NCI-H1105 (cell line): ENCODE measurements at regions not wholly inside any gene's neighbourhood (a gene's known extent, or its start where the extent isn't known, plus 50 kb on each side); places are given as distances from the start of the nearest gene placed in this dataset.
"Not testable (repeated sequence)": the region's sequence is repeated elsewhere in the genome, so short reads cannot be mapped to it uniquely, and the experiment has no call there.

ENCODE experiments used
- DNase-seq: peaks from one replicate; lab custom pipeline; 2025; lab: John Stamatoyannopoulos, UW

DNA sequence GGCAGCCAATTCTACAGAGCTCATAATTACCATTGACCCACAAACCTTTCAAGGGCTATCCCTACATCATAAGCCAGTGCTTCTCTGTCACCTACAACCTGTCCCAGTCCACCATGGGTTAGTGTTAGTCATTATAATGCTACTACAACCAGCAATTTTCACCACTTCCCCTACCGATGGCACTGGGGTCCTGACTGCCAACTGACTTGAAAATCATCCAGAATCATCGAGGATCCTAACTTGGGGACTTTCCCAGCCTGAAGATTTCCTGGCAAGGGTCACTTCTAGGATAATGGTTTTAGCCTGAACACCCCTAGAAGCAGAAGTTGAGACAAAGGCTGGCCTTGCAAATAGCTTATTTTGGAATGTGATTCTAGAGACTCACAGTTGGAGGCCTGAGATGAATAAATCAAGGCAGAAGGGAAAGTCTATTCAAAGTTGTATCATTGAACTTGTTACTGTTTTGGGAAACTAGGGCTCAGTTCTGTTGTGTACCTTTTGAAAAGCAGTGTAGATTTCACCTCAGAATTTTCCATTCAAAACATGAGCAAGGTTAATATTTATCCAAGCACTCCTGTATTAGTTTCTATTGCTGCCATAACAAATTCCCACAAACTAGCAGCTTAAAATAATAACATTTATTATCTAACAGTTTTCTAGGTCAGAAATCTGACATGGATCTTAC lies 633.0 kb downstream of the LRRC70 start:
- DNase-seq = no peak

DNA sequence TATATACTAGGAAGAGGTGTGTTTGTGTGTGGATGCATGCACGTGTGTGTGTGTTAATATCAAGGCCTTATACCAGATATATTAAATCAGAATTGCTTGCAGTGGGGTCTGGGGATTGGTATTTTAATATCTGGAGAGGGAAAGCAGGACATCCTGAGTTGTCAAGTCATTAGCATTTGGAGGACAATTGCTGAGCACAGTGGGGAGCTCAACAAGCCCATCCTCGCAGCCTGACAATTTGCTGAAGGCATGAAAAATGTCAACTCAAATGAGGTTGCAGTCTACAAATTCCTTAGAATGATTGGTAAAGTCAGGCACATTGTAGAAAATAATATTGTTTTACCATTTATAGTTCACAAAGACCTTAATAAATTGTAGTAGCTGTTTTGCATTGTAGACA lies 627.4 kb downstream of the LRRC70 start:
- DNase-seq = no peak

- DNase-seq = no peak
Measured at GRCh38 chr5:63201738-63202137, 623.1 kb downstream of the LRRC70 start.

GRCh38 chr5:63194126-63194525 lies 615.5 kb downstream of the LRRC70 start:
- DNase-seq = no peak

GRCh38 chr5:63180190-63180589 lies 601.6 kb downstream of the LRRC70 start:
- not testable (repeated sequence) for DNase-seq

- DNase-seq = no peak
Measured at GRCh38 chr5:63175850-63176249, 597.2 kb downstream of the LRRC70 start.

DNA sequence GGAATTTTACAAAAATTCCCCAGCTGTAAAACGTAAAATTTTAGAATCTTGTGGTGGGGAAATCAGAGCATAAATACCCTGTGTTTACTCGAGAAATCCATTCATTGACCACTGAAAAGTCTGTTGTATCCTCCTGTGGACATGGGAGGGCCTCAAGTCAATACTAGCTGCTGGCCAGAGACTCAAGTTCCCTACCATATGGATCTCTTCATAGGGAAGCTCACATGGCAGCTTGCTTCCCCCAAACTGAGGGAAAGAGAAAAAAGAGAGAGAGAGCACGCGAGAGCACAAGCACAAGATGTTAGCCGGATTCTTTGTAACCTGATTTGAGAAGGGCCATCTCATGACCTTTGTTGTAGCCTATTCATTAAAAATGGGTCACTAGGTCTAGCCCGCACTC lies 591.9 kb downstream of the LRRC70 start:
- DNase-seq = no peak

DNA sequence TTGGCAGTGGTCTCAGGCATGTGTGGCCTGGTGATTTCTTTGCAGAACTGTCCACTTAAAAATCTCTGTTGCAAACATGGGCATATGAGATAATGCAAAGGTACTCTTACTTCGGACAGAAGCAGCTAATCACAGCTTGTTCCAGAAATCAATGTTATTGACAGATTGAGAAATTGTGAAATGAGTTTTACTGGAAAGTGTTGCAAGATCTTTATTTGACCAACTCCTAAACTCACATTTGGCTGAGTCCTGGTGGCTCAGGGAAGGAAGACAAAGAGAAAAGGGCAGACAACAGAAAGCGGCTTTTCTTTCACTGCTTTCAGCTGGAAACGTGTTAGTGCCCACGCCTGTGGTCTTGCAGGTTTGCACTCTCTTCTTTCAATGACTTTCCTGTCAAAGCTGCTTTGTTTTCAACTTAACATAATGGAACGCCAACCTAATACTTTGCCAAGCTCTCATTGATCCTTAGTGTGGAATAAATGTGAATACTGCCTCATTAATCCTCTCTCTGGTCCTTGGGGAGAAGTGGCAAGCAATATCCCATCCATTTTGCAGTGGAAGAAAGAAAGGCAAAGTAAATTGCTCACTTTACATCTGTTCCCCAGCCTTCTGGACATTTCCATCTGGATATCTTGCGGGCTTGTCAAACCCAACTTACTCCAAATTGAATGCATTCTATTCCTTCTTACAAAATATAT lies 586.4 kb downstream of the LRRC70 start:
- DNase-seq = no peak

GRCh38 chr5:63164339-63164738 lies 585.7 kb downstream of the LRRC70 start:
- no peak for DNase-seq

GRCh38 chr5:63155310-63155631 lies 576.7 kb downstream of the LRRC70 start:
- DNase-seq = no peak

DNA sequence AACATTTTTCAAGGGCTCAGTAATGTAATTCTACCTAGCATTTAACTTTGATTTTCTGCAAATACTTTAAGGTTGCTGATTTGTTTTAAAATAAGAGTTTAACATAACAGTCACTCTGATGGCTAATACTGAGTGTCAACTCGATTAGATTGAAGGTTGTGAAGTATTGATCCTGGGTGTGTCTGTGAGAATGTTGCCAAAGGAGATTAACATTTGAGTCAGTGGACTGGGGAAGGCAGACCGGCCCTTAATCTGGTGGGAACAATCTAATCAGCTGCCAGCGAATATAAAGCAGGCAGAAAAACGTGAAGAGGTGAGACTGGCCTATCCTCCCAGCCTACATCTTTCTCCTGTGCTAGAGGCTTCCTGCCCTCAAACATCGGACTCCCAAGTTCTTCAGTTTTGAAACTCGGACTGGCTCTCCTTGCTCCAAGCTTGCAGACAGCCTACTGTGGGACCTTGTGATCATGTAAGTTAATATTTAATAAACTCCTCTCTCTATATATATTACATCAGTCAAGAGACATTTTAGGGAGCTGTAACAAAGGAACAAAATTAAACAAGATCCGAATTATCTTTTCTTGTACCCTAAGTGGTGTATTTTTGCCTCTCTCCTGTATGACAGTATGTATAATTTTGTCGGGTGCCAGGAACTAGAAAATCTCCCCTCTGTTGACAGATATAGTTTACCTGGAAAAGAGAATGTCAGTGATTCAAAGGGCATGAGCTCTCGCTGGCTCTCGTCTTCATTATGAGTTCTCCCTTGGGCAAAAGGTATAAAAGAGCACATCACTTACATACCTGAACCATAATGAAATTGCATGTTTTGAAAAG lies 576.1 kb downstream of the LRRC70 start:
- DNase-seq = no peak

GRCh38 chr5:63152871-63153270 lies 574.3 kb downstream of the LRRC70 start:
- DNase-seq = no peak

- DNase-seq = no peak
Measured at GRCh38 chr5:63145167-63145566, 566.5 kb downstream of the LRRC70 start.

- no peak for DNase-seq
Measured at GRCh38 chr5:63141591-63141990, 563.0 kb downstream of the LRRC70 start.

GRCh38 chr5:63135291-63135690 lies 556.7 kb downstream of the LRRC70 start:
- no peak for DNase-seq

DNA sequence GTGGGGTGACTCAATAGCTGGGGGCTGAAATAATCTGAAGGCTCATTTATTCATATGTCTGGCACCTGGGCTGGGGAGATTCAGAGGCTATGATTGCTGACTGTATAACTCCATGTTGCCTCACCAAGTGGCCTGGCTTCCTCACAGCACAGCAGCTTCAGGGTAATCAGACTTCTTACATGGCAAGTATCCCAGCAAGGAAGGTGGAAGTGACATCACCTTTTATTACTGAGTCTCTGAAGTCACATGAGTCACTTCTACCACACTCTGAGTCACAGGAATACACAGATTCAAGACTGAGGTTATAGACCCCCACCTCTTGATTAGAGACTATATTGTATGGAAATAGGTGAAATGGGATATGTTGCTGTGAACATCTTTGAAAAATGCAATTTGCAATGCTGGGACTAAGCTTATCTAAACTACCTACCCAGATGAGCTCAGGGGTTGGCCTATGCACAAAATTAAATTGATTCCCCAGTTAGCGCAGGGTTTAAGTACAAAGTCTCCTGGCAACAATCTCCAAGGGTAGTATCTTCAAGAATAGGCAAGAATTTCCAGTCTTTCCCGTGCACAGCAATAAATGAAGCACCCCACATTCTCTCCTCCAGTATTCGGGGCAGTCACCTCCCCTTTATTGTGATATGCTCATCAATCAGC lies 553.1 kb downstream of the LRRC70 start:
- no peak for DNase-seq

DNA sequence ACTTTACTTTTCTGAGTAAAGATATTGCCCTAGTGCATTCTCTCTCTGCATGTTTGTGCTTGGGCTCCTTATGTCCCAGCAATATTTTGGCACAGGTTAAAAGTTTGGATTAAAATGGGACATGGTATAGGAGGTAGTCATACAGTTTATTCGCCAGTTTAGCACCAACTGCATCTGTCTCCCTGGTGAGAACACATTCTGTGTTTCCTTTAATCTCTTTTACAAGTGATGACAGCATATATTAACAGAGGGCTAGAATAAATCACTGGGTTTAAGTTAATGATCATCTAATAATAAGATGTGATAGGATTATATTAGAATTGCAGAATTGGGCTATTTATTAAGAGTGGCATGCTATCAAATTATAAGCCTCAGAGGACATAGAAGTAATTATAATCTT lies 550.1 kb downstream of the LRRC70 start:
- no peak for DNase-seq

GRCh38 chr5:63128018-63128417 lies 549.4 kb downstream of the LRRC70 start:
- DNase-seq = peak; percentile 65

DNA sequence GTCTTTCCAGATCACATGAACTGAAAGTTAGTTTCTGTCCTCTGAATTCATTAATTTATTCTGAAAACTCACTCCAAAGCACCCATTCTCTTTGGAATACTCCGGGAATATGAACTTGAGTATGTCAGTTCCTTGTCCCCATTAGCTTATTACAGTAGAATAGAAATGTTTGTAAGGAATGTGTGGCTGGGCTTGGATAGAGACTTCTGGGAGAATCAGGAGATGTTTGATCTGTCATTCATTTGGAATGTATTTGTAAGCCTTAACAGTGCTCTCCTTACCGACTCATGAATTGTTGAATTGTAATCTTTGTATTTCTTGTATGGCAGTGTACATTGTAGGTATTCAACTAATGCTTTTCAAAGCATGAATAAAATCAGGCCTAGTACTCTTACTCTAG lies 548.4 kb downstream of the LRRC70 start:
- DNase-seq = no peak

GRCh38 chr5:63125862-63126261 lies 547.2 kb downstream of the LRRC70 start:
- peak; percentile 25 for DNase-seq

- DNase-seq = no peak
Measured at GRCh38 chr5:63125392-63125791, 546.8 kb downstream of the LRRC70 start.

DNA sequence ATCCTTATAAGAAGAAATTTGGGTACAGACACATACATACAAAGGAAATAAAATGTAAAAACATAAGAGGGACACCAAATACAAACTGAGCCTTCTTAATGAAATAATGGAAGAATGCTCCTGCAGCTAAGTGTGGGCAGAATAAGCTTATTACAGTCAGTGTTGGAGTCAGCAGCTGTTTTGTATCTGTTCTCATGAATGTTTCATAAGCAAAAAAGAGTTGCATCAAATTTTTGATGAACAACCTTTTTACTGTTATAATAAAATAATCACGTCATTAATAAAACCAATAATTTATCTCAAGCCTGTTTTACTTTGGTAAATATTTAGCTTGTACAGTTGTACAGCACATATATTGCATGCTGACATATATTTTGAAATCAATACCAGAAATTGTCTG lies 545.6 kb downstream of the LRRC70 start:
- no peak for DNase-seq

DNA sequence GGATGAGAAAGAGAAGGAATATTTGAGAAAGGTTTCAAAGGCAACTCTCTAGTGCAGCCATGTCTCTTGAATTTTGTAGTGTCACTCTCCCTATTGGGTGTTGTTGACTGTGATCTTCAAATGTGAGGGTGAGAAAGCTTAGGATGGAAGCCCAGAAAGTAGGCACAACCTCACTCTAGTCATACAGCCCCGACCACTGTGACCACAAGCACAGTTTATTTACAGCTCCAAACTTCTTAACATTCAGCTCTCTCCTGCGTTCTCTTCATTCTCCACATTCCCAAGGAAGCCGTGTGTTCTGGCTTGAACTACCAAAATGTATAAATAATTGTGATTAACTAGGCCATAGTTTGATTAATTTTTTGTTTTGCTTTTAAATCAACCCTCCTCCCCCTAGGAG lies 542.9 kb downstream of the LRRC70 start:
- no peak for DNase-seq
